DMS53 treated with DMSO at 0.1 percent for 48 hours (cell line): ENCODE measurements at regions not wholly inside any gene's neighbourhood (a gene's known extent, or its start where the extent isn't known, plus 50 kb on each side); places are given as distances from the start of the nearest gene placed in this dataset.

Source experiments
- DNase-seq: peaks from one replicate; lab custom pipeline; 2025; ENCODE audit not compliant: unreplicated experiment; lab: John Stamatoyannopoulos, UW

- DNase-seq: no peak
Observed at GRCh38 chr4:83172371-83172770, 57.8 kb upstream of the PLAC8 start.

DNA sequence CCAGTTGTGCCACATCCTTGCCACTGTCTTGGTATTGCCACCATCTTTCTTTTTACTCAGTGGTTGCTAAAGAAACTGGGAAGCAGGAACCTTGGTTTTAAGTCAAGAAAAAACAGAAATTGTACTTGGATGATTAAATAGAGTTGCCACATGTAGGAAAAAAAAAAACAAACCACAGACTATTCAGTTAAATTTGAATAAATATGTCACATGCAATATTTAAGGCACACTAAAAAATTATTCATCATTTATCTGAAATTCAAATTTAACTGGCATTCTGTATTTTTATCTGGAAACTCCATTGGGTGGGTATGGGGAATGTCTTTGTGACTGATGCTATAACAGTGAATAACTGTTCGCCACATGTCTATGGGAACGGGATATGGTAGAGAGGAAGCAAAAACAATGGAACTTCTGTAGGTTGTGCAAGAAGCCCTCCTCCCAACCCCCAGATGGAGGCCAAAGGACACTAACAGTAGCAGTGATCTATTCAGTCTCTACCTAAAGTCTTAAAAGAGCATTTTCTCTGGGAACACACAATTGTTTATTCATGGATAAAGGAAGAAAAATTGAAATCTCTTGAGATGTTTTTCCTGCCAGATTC, 57.0 kb upstream of the PLAC8 start:
- no peak for DNase-seq

- no peak for DNase-seq
Observed at GRCh38 chr4:83170952-83171399, 56.4 kb upstream of the PLAC8 start.
